Left ventricle myocardium inferior (tissue), 1 donor: ENCODE measurements at regions not wholly inside any gene's neighbourhood (a gene's known extent, or its start where the extent isn't known, plus 50 kb on each side); places are given as distances from the start of the nearest gene placed in this dataset.

Experiments used
- DNase-seq: peaks from one replicate; pipeline ENCODE4 v3.0.0-alpha.2; 2020
- H3K27ac ChIP-seq: fragments of 200-600 bp; replicated peaks from 2 replicates; pipeline ENCODE4 v1.8.0; 2021
- H3K27me3 ChIP-seq: fragments of 200-600 bp; 2 replicates; pipeline ENCODE4 v1.8.0; 2021; ENCODE audit warnings: low read depth
- H3K36me3 ChIP-seq: fragments of 200-600 bp; 2 replicates; pipeline ENCODE4 v1.8.0; 2021
- H3K4me1 ChIP-seq: fragments of 200-600 bp; 2 replicates; pipeline ENCODE4 v1.8.0; 2021
- H3K4me3 ChIP-seq: fragments of 200-600 bp; 2 replicates; pipeline ENCODE4 v1.8.0; 2021; ENCODE audit warnings: mild to moderate bottlenecking, moderate library complexity
- H3K9me3 ChIP-seq: fragments of 200-600 bp; replicated peaks from 2 replicates; pipeline ENCODE4 v1.8.0; 2021
- CTCF ChIP-seq: fragments of 200-600 bp; IDR thresholded peaks from 2 replicates; pipeline ENCODE4 v1.8.0; 2021; ENCODE audit warnings: antibody characterized with exemption, mild to moderate bottlenecking, borderline replicate concordance
- intact Hi-C: fragments of 100-400 bp; cut with micrococcal nuclease; formaldehyde crosslinking; loops from one replicate; pipeline ENCODE4 v1.11.0; 2022
- donor health status: DM: no; HTN: yes; CAD: no; lungs with severe emphysema.

- Histone ChIP-seq H3K9me3 (no peaks in the 10 kb centered on the region), H3K36me3 (no peaks in the 10 kb centered on the region), H3K27ac (no peak overlapping the region), H3K4me1 (no peaks in the 10 kb centered on the region), H3K27me3 (no peaks in the 10 kb centered on the region), H3K4me3 (no peak overlapping the region)
- DNase-seq: no peak
- TF ChIP-seq CTCF: no peak
- intact Hi-C loops: no loop called here
These were observed 75.0 kb upstream of the CNTN6 start for GRCh38 chr3:1017870-1018269.

GRCh38 chr3:1019157-1019556 lies 73.7 kb upstream of the CNTN6 start:
- Histone ChIP-seq H3K4me1 (no peaks in the 10 kb centered on the region), H3K36me3 (no peaks in the 10 kb centered on the region), H3K4me3 (no peak overlapping the region), H3K9me3 (no peaks in the 10 kb centered on the region), H3K27ac (no peak overlapping the region), H3K27me3 (no peaks in the 10 kb centered on the region)
- no peak for DNase-seq
- no peak for TF ChIP-seq CTCF
- intact Hi-C loops: no loop called here

GRCh38 chr3:1026395-1026794 lies 66.4 kb upstream of the CNTN6 start:
- no peak overlapping the region for H3K27ac ChIP-seq
- intact Hi-C loops: no loop called here
- H3K4me1 ChIP-seq: no peaks in the 10 kb centered on the region
- TF ChIP-seq CTCF: no peak
- peaks cover 8% of the 10 kb centered on the region for H3K9me3 ChIP-seq
- no peaks in the 10 kb centered on the region for H3K36me3 ChIP-seq
- DNase-seq: no peak
- H3K4me3 ChIP-seq: no peak overlapping the region
- H3K27me3 ChIP-seq: no peaks in the 10 kb centered on the region

GRCh38 chr3:1036207-1036826 lies 56.5 kb upstream of the CNTN6 start:
- Histone ChIP-seq H3K27me3 (no peaks in the 10 kb centered on the region), H3K4me3 (no peak overlapping the region), H3K36me3 (no peaks in the 10 kb centered on the region), H3K27ac (no peak overlapping the region), H3K9me3 (peaks cover 36% of the 10 kb centered on the region), H3K4me1 (no peaks in the 10 kb centered on the region)
- intact Hi-C loops: no loop called here
- TF ChIP-seq CTCF: no peak
- DNase-seq: no peak

- Histone ChIP-seq H3K27me3 (no peaks in the 10 kb centered on the region), H3K36me3 (no peaks in the 10 kb centered on the region), H3K4me3 (no peak overlapping the region), H3K27ac (no peak overlapping the region), H3K4me1 (no peaks in the 10 kb centered on the region), H3K9me3 (peaks cover 33% of the 10 kb centered on the region)
- no peak for DNase-seq
- intact Hi-C loops: no loop called here
- no peak for TF ChIP-seq CTCF
These were observed 55.2 kb upstream of the CNTN6 start for GRCh38 chr3:1037631-1038030.
